Right lobe of liver (tissue), 6 donors: ENCODE measurements at regions not wholly inside any gene's neighbourhood (a gene's known extent, or its start where the extent isn't known, plus 50 kb on each side); places are given as distances from the start of the nearest gene placed in this dataset.
"Not testable (repeated sequence)": the region's sequence is repeated elsewhere in the genome, so short reads cannot be mapped to it uniquely, and the experiment has no call there.

Experiments
- ATAC-seq, 4 donors: fragments of 200-7000 bp; cut with Tn5 transposase; one replicate each; pipeline ENCODE4 v1.9.1; 2020; ENCODE audit warnings: mild to moderate bottlenecking in 4 of 4, moderate library complexity in 4 of 4
- DNase-seq, 3 donors: peaks; one replicate each; pipeline ENCODE4 v3.0.0-alpha.2; 2020
- H3K27ac ChIP-seq, 3 donors: fragments of 200-600 bp; one replicate each; pipeline ENCODE4 v1.8.0; 2022
- H3K27me3 ChIP-seq, 2 donors: fragments of 200-600 bp; one replicate each; pipeline ENCODE4 v1.8.0; 2022
- H3K36me3 ChIP-seq, 4 donors: fragments of 200-600 bp; sonication (generic) in 1 of 4; one replicate each; pipeline versions ENCODE4 v1.5.1 to v1.8.0; 2017 to 2022; ENCODE audit warnings: control low read depth in 1 of 4
- H3K4me1 ChIP-seq, 4 donors: fragments of 200-600 bp; sonication (generic) in 1 of 4; one replicate each; pipeline versions ENCODE4 v1.5.1 to v1.8.0; 2017 to 2022; ENCODE audit warnings: control low read depth in 1 of 4
- H3K4me3 ChIP-seq, 3 donors: fragments of 200-600 bp; one replicate each; pipeline ENCODE4 v1.8.0; 2022
- H3K9me3 ChIP-seq, 4 donors: fragments of 200-600 bp; sonication (generic) in 1 of 4; one replicate each; pipeline versions ENCODE4 v1.5.1 to v1.8.0; 2017 to 2022; ENCODE audit warnings: control low read depth in 1 of 4
- CTCF ChIP-seq, 4 donors: fragments of 200-600 bp in 3 of 4; fragments of 450-650 bp in 1 of 4; IDR thresholded peaks; one replicate each; pipeline versions ENCODE4 v1.5.1 to v1.8.0; 2016 to 2022; ENCODE audit warnings: antibody characterized with exemption in 4 of 4, mild to moderate bottlenecking in 2 of 4
- POLR2A ChIP-seq: fragments of 450-650 bp; IDR thresholded peaks from one replicate; pipeline ENCODE4 v1.6.1; 2017; ENCODE audit warnings: antibody characterized with exemption, mild to moderate bottlenecking
- whole genome bisulfite sequencing: methylation state at CpG from one replicate; pipeline ENCODE4 v1.1.6; 2018; ENCODE audit warnings: low coverage, low lambda C conversion rate; ENCODE audit not compliant: insufficient coverage; ENCODE audit errors: missing lambda C conversion rate; 5-methylcytosine and 5-hydroxymethylcytosine counted together
- intact Hi-C, 2 donors: fragments of 100-400 bp; cut with DNase I; formaldehyde crosslinking; loops; one replicate each; pipeline versions ENCODE4 v1.11.2 to v1.14.1; 2022
- donor health status: DM: no; HTN: yes; CAD: no.
- donor health status: DM: no; HTN: no; CAD: no.
- donor health status: DM: no; HTN: no; CAD: no.
- donor health status: DM: no; HTN: yes; CAD: no.
- donor health status: DM: no; HTN: yes; CAD: no.

DNA sequence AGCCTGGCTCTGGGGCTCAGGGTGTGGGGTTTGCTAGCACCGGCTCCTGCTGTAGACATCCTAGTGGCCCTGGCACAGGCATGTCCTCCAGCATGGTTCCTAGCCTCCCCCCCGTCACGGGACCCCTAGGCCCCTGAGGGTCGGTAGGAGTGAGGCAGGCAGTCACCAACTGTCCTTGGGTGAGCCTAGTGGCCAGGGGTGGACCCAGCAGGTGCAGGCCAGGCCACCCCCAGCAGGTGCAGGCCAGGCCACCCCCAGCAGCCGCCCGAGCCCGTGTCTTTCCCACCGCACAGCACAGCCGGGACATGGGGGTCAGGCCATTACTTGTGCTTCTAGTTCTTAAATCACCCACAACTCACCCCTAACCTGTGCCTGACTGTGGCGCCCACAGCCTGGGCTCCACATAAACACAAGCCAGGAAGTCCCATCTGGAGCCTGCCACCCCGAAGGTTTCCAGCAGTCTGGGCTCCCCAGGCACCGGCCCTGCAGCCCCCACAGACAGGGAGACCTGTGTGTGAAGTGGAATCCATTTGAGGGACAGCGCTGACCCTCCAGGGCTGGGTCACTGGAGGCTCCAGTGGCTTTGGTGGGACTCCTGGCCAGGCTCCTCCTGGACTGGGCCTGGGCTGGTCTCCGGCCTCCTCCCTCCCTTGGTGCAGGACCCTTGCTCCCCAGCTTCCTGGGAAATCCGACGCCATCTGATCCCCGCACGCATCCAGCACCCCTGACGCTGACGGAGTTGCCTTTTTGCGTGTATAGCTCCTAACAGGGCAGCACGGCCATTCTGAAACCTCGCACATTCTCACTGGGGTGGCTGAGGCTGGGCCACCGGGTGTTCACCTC, 114.1 kb upstream of the LPCAT1 start:
- peak in 1 of 3 donors; percentile 15 for DNase-seq
- WGBS, result 81% methylated on average over 10 of the region's 24 CpGs
- intact Hi-C loops, result no loop called here
- ATAC-seq, result no peak
- Histone ChIP-seq H3K36me3 (no peaks in the 10 kb centered on the region), H3K27me3 (no peaks in the 10 kb centered on the region), H3K4me3 (no peak overlapping the region), H3K4me1 (no peaks in the 10 kb centered on the region), H3K9me3 (no peaks in the 10 kb centered on the region), H3K27ac (no peak overlapping the region)
- TF ChIP-seq CTCF (IDR thresholded peaks at IDR 0.05) (no peak), POLR2A (no peak)

- Histone ChIP-seq H3K4me1 (no peaks in the 10 kb centered on the region), H3K4me3 (no peak overlapping the region), H3K27me3 (no peaks in the 10 kb centered on the region), H3K9me3 (no peaks in the 10 kb centered on the region), H3K36me3 (no peaks in the 10 kb centered on the region), H3K27ac (no peak overlapping the region)
- intact Hi-C loops, result no loop called here
- ATAC-seq (no peak), DNase-seq (no peak)
- no peak for TF ChIP-seq CTCF (IDR thresholded peaks at IDR 0.05)
- no peak for TF ChIP-seq POLR2A
- WGBS, result no CpG with 5 or more reads among the region's 24 CpGs
These were observed 113.3 kb upstream of the LPCAT1 start for GRCh38 chr5:1636981-1637638.

GRCh38 chr5:1636208-1636770, 112.5 kb upstream of the LPCAT1 start:
- H3K4me1 ChIP-seq, H3K9me3 ChIP-seq, H3K36me3 ChIP-seq, H3K27me3 ChIP-seq, H3K4me3 ChIP-seq, ATAC-seq, intact Hi-C loops, DNase-seq, H3K27ac ChIP-seq: not testable (repeated sequence)
- WGBS, result 80% methylated on average over 7 of the region's 21 CpGs

GRCh38 chr5:1635477-1635876, 111.7 kb upstream of the LPCAT1 start:
- H3K27ac ChIP-seq, DNase-seq, H3K9me3 ChIP-seq, H3K27me3 ChIP-seq, intact Hi-C loops, H3K4me3 ChIP-seq, ATAC-seq, H3K4me1 ChIP-seq, H3K36me3 ChIP-seq: not testable (repeated sequence)
- 63% methylated on average over 2 of the region's 2 CpGs for WGBS

GRCh38 chr5:1634337-1634661, 110.5 kb upstream of the LPCAT1 start:
- intact Hi-C loops, result no loop called here
- TF ChIP-seq POLR2A, result no peak
- TF ChIP-seq CTCF (IDR thresholded peaks at IDR 0.05), result no peak
- WGBS, result 59% methylated on average over 5 of the region's 18 CpGs
- H3K9me3 ChIP-seq, result no peaks in the 10 kb centered on the region
- peak overlapping the region; percentile 70 to 90 (median 90) for H3K4me3 ChIP-seq
- no peaks in the 10 kb centered on the region for H3K36me3 ChIP-seq
- no peaks in the 10 kb centered on the region for H3K4me1 ChIP-seq
- no peaks in the 10 kb centered on the region for H3K27me3 ChIP-seq
- no peak for DNase-seq
- no peak for ATAC-seq
- H3K27ac ChIP-seq, result peak overlapping the region; percentile 74 to 83 (median 74)
